D721Med (cell line): ENCODE measurements at regions not wholly inside any gene's neighbourhood (a gene's known extent, or its start where the extent isn't known, plus 50 kb on each side); places are given as distances from the start of the nearest gene placed in this dataset.

ENCODE experiments used
- DNase-seq: peaks from one replicate; pipeline ENCODE4 v3.0.0; 2011; ENCODE audit warnings: low spot score; ENCODE audit not compliant: insufficient read length
- FAIRE-seq: peaks from 2 replicates; lab custom pipeline; 2011; peaks lifted over from hg19 to GRCh38; lab: Jason Lieb, UNC
- TF ChIP-seq, protein P1 (sequence below): IDR thresholded peaks from 2 replicates; pipeline ENCODE4 v1.5.1; 2012; ENCODE audit warnings: mild to moderate bottlenecking, control low read depth; ENCODE audit not compliant: insufficient read depth; ENCODE audit errors: missing control alignments

DNA sequence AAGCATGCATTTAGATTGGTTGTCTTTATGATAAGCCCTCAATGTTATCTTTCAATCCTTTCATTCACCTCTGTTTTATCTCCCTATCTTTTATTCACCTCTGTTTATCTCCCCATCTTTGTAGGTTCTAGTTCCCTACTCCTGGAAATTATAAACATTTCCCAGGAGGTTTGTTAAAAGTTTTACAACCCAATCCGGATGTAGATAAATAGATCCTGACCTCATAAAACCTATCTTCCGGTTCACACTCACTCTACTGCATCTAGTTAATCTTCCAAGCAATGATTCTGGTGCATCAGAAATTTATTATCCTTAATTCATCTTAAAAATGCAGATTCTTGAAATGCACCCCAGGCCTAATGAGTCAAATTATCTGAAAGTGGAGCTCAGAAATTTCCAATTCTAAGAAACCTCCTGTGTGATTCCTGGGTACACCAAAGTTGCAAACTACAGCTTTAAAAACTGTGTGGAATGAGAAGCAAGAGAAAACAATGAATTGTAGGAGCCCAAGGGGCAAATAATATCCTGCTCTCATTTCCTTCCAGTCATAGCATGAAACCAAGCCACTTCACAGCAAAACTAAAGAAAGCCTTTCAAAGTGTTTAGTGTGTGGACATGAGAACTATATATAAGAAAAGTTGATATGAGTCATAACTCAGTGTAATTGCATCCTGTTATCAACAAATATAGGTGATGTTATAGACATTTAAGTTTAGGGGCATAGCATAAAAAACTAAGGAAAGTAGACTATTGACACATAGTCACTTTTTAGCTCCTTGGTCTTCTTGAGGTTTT lies 51.1 kb upstream of the UGT8 start:
- TF ChIP-seq, protein P1, sequence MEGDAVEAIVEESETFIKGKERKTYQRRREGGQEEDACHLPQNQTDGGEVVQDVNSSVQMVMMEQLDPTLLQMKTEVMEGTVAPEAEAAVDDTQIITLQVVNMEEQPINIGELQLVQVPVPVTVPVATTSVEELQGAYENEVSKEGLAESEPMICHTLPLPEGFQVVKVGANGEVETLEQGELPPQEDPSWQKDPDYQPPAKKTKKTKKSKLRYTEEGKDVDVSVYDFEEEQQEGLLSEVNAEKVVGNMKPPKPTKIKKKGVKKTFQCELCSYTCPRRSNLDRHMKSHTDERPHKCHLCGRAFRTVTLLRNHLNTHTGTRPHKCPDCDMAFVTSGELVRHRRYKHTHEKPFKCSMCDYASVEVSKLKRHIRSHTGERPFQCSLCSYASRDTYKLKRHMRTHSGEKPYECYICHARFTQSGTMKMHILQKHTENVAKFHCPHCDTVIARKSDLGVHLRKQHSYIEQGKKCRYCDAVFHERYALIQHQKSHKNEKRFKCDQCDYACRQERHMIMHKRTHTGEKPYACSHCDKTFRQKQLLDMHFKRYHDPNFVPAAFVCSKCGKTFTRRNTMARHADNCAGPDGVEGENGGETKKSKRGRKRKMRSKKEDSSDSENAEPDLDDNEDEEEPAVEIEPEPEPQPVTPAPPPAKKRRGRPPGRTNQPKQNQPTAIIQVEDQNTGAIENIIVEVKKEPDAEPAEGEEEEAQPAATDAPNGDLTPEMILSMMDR: no peak
- DNase-seq: no peak
- FAIRE-seq: no peak
